ENCODE measurements at regions not wholly inside any gene's neighbourhood (a gene's known extent, or its start where the extent isn't known, plus 50 kb on each side); places are given as distances from the start of the nearest gene placed in this dataset.

DNA sequence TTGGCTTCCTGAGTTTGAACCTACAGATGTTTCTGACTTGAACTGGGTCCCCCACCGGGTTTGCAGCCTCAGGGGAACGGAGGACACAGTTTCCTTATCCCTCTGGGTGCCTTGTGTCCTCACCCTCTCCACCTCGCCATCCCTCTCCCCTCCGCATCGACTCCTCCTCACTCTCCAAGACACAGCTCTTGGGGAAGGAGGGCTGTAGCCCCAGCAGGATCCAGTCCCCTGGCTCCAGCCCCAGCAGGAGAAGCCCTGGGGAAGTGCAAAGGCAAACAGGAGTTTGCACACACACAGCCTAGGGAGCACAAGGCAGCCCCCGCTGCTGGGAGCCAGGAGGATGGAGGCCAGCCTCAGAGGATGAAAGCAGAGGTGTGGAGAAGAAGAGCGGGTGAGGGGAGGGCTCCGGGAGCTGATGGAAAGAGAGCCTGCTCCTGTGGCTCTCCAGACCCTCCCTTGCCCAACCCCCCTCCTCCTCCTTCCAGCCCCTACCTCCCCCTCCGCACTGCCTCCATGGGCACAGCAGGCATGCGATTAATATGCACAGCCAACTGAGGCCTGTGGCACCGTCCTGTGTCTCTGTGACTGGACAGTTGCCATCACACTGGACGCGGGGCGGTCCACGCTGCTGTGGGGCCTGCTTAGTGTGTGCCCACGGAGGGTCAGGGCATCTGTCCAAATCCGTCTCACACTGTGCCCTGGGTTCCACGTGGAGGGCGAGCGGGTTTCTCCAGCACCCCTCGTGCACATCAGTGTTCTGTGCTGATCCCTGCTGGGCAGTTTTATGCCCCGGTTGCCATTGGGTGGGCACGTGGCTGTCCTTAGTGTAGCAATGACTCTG lies 193.7 kb upstream of the DIO3 start:
- DNase-seq (ENCODE audit: insufficient read length, low spot score) (no peak), FAIRE-seq (no peak)
- TF ChIP-seq TAF1 (IDR thresholded peaks at IDR 0.05; ENCODE audit: low read depth, low read length) (no peak), POLR2AphosphoS5 (IDR thresholded peaks at IDR 0.05; ENCODE audit: low read depth, low read length) (no peak), SPI1 (IDR thresholded peaks at IDR 0.05; ENCODE audit: low read depth, low read length) (no peak), POU2F2 (IDR thresholded peaks at IDR 0.05; ENCODE audit: low read depth, low read length) (no peak), POLR2A (IDR thresholded peaks at IDR 0.05; ENCODE audit: low read depth, low read length) (no peak), PAX5 (IDR thresholded peaks at IDR 0.05; ENCODE audit: insufficient read depth, low read length, severe bottlenecking) (no peak)

DNA sequence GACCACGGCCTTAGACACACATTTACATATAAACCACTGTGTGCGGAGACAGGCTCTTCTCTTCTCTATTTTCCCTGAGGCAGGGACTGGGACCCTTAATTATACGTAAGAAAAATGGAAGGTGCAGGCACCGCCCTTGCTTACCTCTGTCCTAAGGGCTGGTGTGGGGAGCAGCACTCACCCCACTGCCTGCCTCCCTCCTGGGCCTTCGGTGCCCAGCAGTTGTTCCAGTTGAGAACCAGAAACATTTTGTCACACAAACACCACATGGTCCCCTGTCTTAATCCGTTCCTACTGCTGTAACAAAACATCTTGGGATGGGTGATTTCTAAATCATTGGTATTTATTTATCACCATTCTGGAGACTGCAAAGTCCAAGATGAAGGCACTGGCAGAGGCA lies 192.7 kb upstream of the DIO3 start:
- no peak for FAIRE-seq

DNA sequence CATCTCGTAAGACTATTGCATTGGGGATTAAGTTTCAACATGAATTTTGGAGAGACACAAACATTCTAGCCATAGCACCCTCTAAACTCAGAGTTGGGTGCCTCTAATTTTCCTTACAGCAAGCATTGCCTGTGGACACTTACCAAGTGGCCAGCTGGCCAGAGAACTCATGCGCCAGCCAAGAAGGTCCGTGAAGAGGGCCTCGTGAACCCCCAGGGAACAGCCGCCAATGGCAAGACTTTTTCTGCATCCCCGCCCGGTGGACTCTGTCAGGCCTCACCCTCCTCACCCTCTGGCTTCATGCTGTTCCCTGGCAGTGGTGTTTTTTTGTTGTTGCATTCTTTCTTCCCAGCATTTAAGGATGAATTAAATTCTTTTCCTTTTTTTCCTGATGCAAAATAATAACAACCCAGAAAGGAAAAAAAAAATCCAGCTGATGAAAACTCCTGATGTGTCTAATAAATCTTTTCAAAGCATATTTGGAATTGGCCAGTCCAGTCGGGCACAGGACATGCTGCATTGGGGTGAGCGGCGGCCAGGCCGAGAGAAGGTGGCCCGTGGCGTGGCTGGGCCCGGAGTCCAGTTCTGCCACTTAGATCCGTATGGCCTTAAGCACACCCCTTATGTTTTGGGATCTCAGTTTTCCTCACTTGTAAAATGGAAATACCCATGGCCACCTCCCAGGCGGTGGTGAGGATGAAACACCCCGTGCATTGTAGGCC lies 191.9 kb upstream of the DIO3 start:
- FAIRE-seq (no peak), DNase-seq (ENCODE audit: insufficient read length, low spot score) (no peak)
- TF ChIP-seq POU2F2 (IDR thresholded peaks at IDR 0.05; ENCODE audit: low read depth, low read length) (no peak), PAX5 (IDR thresholded peaks at IDR 0.05; ENCODE audit: insufficient read depth, low read length, severe bottlenecking) (no peak), SPI1 (IDR thresholded peaks at IDR 0.05; ENCODE audit: low read depth, low read length) (no peak), TAF1 (IDR thresholded peaks at IDR 0.05; ENCODE audit: low read depth, low read length) (no peak), POLR2A (IDR thresholded peaks at IDR 0.05; ENCODE audit: low read depth, low read length) (no peak), POLR2AphosphoS5 (IDR thresholded peaks at IDR 0.05; ENCODE audit: low read depth, low read length) (no peak)

More for the DNA sequence above, 192.7 kb upstream of the DIO3 start:
- TF ChIP-seq POLR2AphosphoS5 (IDR thresholded peaks at IDR 0.05; ENCODE audit: low read depth, low read length): no peak
- no peak for TF ChIP-seq POLR2A (IDR thresholded peaks at IDR 0.05; ENCODE audit: low read depth, low read length)
- no peak for TF ChIP-seq TAF1 (IDR thresholded peaks at IDR 0.05; ENCODE audit: low read depth, low read length)
- no peak for TF ChIP-seq PAX5 (IDR thresholded peaks at IDR 0.05; ENCODE audit: insufficient read depth, low read length, severe bottlenecking)
- no peak for TF ChIP-seq POU2F2 (IDR thresholded peaks at IDR 0.05; ENCODE audit: low read depth, low read length)
- no peak for TF ChIP-seq SPI1 (IDR thresholded peaks at IDR 0.05; ENCODE audit: low read depth, low read length)
- DNase-seq (ENCODE audit: insufficient read length, low spot score): no peak

DNA sequence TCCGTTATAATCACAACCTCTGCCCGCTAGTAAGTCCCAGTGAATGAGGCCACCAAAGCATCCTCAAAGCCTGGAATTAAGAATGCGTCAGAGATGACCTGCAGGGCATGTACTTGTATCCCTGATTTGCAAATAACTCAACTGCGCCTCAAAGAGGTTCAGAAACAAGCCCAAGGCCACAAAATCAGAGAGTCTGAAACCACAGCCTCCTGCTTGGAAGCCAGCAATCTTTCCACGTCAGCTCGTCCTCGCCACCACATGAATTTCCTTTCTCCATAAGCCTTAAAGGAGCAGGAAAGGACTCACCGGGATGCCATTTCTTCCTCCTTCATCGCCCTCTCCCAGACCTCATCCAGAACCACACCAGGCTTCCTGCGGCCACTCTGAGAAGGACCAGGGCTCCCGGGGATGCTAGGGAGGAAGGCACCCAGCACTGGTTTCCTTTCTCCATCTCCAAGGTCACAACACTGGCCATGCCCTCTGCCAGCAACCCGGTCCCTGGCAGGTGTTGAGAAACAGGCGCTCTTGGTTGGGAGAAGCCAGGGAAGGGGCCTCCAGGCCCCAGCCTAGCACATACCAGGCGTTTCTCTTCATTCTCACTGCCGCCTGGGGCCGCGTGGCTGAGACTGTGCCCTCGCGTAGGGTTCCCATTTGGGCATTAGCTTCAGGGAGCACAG lies 191.2 kb upstream of the DIO3 start:
- FAIRE-seq (no peak), DNase-seq (ENCODE audit: insufficient read length, low spot score) (no peak)
- no peak for TF ChIP-seq PAX5 (IDR thresholded peaks at IDR 0.05; ENCODE audit: insufficient read depth, low read length, severe bottlenecking)
- TF ChIP-seq POLR2AphosphoS5 (IDR thresholded peaks at IDR 0.05; ENCODE audit: low read depth, low read length): no peak
- no peak for TF ChIP-seq TAF1 (IDR thresholded peaks at IDR 0.05; ENCODE audit: low read depth, low read length)
- TF ChIP-seq SPI1 (IDR thresholded peaks at IDR 0.05; ENCODE audit: low read depth, low read length): no peak
- TF ChIP-seq POU2F2 (IDR thresholded peaks at IDR 0.05; ENCODE audit: low read depth, low read length): no peak
- TF ChIP-seq POLR2A (IDR thresholded peaks at IDR 0.05; ENCODE audit: low read depth, low read length): no peak

DNA sequence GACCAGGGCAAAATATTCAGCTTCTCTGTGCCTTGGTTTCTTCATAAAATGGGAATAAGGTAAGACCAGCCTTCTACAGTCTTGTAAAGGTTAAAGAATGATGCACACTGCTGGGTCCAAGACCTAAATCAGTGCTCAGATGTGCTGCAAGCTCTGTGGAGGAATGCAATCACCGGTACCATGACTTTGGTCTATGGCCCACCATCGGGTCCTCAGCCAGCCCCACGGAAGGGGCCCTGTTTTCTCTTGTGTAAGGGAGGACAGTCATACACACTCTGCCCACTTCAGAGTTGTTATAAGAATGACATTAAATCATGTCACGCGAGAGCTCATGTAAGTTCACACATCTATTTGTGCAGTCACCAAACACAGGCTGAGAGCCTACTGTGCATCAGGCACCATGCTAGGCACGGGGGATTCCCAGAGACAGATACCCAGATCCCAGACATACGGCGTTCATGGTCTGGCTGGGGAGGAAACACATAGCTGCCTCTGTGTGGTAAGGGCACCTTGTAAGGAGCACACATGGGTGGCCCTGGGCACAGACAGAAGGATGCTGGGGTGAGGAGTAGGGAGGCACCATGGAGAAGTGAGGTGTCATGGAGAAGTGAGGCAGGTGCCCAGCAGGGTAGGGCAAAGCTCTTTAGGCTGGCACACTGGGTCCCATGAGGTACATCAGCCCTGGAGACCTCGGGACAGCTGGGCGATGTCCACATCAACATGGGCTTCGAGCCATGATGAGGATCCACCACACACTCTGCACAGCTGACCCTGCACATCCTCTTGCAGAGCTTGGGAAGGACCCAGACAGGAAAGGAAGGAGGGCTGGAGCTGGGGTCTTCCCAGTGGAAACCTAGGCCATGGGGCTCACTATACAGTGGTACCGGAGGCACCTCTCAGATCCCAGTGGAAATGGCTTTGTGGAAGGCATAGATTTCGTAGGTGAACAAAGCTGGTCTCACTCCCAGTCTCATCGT lies 190.4 kb upstream of the DIO3 start:
- FAIRE-seq: no peak
- DNase-seq (ENCODE audit: insufficient read length, low spot score): no peak
- TF ChIP-seq POLR2AphosphoS5 (IDR thresholded peaks at IDR 0.05; ENCODE audit: low read depth, low read length) (no peak), TAF1 (IDR thresholded peaks at IDR 0.05; ENCODE audit: low read depth, low read length) (no peak), POLR2A (IDR thresholded peaks at IDR 0.05; ENCODE audit: low read depth, low read length) (no peak), SPI1 (IDR thresholded peaks at IDR 0.05; ENCODE audit: low read depth, low read length) (no peak), PAX5 (IDR thresholded peaks at IDR 0.05; ENCODE audit: insufficient read depth, low read length, severe bottlenecking) (no peak), POU2F2 (IDR thresholded peaks at IDR 0.05; ENCODE audit: low read depth, low read length) (no peak)

DNA sequence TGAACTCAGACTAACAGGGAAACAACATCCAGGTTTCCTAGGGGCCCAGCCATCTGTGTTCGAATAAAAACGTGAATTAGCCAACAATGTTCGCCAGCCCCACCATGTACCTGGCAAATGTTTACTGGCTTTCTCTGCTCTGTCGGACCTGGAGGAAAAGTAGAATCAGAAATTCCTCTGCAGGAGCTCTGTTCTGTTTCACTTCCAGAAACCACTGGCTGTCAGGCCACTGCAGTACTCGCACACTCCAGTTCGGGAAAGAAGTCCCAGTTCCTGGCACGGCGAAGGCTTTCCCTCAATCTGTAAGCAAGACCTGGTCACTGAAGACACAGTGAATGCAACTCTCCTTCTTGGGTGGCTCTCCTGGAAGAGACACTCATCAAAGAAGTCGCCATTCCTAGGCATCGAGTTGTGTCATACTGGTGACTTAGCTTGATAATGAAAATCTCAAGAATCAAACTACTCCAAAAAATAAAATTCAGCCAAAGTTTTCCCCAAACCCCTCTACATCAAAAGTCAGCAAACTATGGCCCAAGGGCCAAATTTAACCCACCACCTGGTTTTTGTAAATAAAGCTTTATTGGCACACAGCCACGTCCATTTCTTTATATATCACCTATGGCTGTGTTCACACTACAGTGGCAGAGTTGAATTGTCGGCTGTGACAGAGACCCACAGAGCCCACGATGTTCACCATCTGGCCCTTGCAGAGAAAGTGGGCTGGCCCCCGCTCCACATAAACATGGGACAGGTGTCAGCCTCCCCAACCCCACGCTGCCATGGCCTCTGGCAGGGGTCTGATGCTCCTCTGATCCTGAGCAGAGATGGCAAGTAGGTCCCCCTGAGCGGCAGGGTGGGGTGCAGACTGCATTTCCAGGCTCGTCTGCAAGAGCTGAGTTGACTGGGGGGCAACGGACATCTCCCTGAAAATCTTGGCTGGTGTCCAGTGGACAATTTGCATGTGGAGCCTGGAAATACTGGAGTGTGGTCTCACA lies 189.2 kb upstream of the DIO3 start:
- FAIRE-seq (no peak), DNase-seq (ENCODE audit: insufficient read length, low spot score) (no peak)
- no peak for TF ChIP-seq POLR2AphosphoS5 (IDR thresholded peaks at IDR 0.05; ENCODE audit: low read depth, low read length)
- TF ChIP-seq POLR2A (IDR thresholded peaks at IDR 0.05; ENCODE audit: low read depth, low read length): no peak
- no peak for TF ChIP-seq POU2F2 (IDR thresholded peaks at IDR 0.05; ENCODE audit: low read depth, low read length)
- no peak for TF ChIP-seq SPI1 (IDR thresholded peaks at IDR 0.05; ENCODE audit: low read depth, low read length)
- TF ChIP-seq PAX5 (IDR thresholded peaks at IDR 0.05; ENCODE audit: insufficient read depth, low read length, severe bottlenecking): no peak
- TF ChIP-seq TAF1 (IDR thresholded peaks at IDR 0.05; ENCODE audit: low read depth, low read length): no peak

DNA sequence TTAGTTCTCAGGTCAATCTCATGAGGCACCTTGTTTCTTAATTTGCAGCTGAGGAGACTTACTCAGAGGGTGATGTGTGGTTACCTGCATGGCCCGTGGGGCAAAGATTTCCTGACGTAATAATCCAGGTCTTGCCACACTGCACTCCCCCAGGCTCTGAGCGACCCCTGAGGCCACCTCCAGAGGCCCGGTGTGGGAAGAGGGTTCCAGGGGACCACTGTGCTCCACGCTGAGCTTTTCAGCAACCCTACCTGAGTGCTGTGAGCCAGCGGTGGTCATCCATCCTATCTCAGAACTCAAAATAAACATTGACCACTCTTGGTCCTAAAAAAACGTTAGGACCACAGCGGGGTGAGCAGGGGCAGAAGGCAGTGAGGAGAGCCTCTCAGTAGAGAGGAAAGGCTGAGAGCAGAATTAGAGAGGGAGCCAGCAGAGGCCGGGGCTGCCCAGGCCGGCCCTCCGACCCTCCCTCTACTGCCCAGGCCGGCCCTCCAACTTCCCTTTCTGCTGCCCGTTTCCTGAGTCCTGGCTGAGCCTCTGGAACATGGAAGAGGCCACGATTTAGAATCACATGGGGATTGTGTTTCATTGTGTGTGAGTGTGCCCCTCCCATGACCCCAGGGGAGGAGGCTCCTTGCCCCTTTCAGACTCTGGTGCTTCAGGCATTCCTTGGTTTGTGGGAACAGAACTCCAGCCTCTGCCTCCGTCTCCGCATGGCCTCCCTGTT lies 188.2 kb upstream of the DIO3 start:
- DNase-seq (ENCODE audit: insufficient read length, low spot score) (no peak), FAIRE-seq (no peak)
- TF ChIP-seq POU2F2 (IDR thresholded peaks at IDR 0.05; ENCODE audit: low read depth, low read length) (no peak), POLR2A (IDR thresholded peaks at IDR 0.05; ENCODE audit: low read depth, low read length) (no peak)
